HEK293 (cell line): ENCODE measurements at regions not wholly inside any gene's neighbourhood (a gene's known extent, or its start where the extent isn't known, plus 50 kb on each side); places are given as distances from the start of the nearest gene placed in this dataset.

ENCODE experiments used
- HOXC10 ChIP-seq: sonication (generic); formaldehyde crosslinking; IDR thresholded peaks from 2 replicates; pipeline ENCODE4 v1.8.1; 2023; ENCODE audit warnings: mild to moderate bottlenecking, missing genetic modification reagents
- ZBTB7A ChIP-seq: fragments of 450-650 bp; formaldehyde crosslinking; IDR thresholded peaks from 2 replicates; pipeline ENCODE4 v1.5.1; 2016; ENCODE audit warnings: low read depth, missing biosample characterization, missing genetic modification characterization
- ZNF473 ChIP-seq: fragments of 450-650 bp; formaldehyde crosslinking; IDR thresholded peaks from 2 replicates; pipeline ENCODE4 v1.5.1; 2017; ENCODE audit warnings: missing biosample characterization, missing genetic modification characterization
- ZNF561 ChIP-seq: fragments of 450-650 bp; IDR thresholded peaks from 2 replicates; pipeline ENCODE4 v1.5.1; 2018; ENCODE audit warnings: missing biosample characterization, missing genetic modification characterization, borderline replicate concordance
- ZNF76 ChIP-seq: fragments of 450-650 bp; formaldehyde crosslinking; IDR thresholded peaks from 2 replicates; pipeline ENCODE4; 2016; ENCODE audit warnings: low read depth, missing biosample characterization, missing genetic modification characterization, borderline replicate concordance
- TF ChIP-seq, protein P1 (sequence below): fragments of 450-650 bp; formaldehyde crosslinking; IDR thresholded peaks from 2 replicates; pipeline ENCODE4 v1.5.1; 2016; ENCODE audit warnings: missing biosample characterization, missing genetic modification characterization, borderline replicate concordance
- TF ChIP-seq, protein P2 (sequence below): fragments of 450-650 bp; formaldehyde crosslinking; IDR thresholded peaks from 2 replicates; pipeline ENCODE4 v1.5.1; 2016; ENCODE audit warnings: missing biosample characterization, missing genetic modification characterization
- TF ChIP-seq, protein P3 (sequence below): fragments of 450-650 bp; formaldehyde crosslinking; IDR thresholded peaks from 2 replicates; pipeline ENCODE4 v1.5.1; 2016; ENCODE audit warnings: missing biosample characterization, missing genetic modification characterization
- TF ChIP-seq, protein P4 (sequence below): fragments of 450-650 bp; formaldehyde crosslinking; IDR thresholded peaks from 2 replicates; pipeline ENCODE4 v1.5.1; 2016; ENCODE audit warnings: missing biosample characterization, missing genetic modification characterization
- TF ChIP-seq, protein P5 (sequence below): fragments of 450-650 bp; formaldehyde crosslinking; IDR thresholded peaks from 2 replicates; pipeline ENCODE4; 2016; ENCODE audit warnings: missing biosample characterization, missing genetic modification characterization

DNA sequence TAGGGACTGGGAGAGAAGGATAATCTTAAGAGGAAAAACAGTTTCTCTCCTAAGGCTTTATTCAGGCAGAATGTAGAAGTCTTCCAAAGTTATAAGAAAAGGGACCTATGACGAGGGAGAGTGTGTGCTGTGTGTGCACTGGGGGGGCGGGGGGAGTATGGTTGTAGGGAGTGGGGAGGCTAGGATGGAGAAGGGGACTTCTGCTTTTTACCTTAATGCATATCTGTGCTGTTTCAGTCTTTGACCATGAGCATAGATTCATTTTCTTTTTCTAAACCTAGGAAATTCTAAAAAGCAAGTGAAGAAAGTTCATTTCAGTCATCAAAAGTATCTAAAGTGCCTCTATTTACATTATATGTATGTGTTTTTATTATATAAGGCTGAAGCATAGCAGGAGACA lies 52.6 kb upstream of the RASA2 start:
- TF ChIP-seq, protein P1, sequence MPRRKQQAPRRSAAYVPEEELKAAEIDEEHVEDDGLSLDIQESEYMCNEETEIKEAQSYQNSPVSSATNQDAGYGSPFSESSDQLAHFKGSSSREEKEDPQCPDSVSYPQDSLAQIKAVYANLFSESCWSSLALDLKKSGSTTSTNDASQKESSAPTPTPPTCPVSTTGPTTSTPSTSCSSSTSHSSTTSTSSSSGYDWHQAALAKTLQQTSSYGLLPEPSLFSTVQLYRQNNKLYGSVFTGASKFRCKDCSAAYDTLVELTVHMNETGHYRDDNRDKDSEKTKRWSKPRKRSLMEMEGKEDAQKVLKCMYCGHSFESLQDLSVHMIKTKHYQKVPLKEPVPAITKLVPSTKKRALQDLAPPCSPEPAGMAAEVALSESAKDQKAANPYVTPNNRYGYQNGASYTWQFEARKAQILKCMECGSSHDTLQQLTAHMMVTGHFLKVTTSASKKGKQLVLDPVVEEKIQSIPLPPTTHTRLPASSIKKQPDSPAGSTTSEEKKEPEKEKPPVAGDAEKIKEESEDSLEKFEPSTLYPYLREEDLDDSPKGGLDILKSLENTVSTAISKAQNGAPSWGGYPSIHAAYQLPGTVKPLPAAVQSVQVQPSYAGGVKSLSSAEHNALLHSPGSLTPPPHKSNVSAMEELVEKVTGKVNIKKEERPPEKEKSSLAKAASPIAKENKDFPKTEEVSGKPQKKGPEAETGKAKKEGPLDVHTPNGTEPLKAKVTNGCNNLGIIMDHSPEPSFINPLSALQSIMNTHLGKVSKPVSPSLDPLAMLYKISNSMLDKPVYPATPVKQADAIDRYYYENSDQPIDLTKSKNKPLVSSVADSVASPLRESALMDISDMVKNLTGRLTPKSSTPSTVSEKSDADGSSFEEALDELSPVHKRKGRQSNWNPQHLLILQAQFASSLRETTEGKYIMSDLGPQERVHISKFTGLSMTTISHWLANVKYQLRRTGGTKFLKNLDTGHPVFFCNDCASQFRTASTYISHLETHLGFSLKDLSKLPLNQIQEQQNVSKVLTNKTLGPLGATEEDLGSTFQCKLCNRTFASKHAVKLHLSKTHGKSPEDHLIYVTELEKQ (tag by site-specific recombination) = no peak
- TF ChIP-seq, protein P2, sequence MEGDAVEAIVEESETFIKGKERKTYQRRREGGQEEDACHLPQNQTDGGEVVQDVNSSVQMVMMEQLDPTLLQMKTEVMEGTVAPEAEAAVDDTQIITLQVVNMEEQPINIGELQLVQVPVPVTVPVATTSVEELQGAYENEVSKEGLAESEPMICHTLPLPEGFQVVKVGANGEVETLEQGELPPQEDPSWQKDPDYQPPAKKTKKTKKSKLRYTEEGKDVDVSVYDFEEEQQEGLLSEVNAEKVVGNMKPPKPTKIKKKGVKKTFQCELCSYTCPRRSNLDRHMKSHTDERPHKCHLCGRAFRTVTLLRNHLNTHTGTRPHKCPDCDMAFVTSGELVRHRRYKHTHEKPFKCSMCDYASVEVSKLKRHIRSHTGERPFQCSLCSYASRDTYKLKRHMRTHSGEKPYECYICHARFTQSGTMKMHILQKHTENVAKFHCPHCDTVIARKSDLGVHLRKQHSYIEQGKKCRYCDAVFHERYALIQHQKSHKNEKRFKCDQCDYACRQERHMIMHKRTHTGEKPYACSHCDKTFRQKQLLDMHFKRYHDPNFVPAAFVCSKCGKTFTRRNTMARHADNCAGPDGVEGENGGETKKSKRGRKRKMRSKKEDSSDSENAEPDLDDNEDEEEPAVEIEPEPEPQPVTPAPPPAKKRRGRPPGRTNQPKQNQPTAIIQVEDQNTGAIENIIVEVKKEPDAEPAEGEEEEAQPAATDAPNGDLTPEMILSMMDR (tag by site-specific recombination) = no peak
- TF ChIP-seq ZNF473 (tag by site-specific recombination) (no peak), HOXC10 (CRISPR knock-in tag) (no peak), ZBTB7A (tag by site-specific recombination) (no peak), ZNF76 (tag by site-specific recombination) (no peak), ZNF561 (tag by site-specific recombination) (no peak)
- TF ChIP-seq, protein P3, sequence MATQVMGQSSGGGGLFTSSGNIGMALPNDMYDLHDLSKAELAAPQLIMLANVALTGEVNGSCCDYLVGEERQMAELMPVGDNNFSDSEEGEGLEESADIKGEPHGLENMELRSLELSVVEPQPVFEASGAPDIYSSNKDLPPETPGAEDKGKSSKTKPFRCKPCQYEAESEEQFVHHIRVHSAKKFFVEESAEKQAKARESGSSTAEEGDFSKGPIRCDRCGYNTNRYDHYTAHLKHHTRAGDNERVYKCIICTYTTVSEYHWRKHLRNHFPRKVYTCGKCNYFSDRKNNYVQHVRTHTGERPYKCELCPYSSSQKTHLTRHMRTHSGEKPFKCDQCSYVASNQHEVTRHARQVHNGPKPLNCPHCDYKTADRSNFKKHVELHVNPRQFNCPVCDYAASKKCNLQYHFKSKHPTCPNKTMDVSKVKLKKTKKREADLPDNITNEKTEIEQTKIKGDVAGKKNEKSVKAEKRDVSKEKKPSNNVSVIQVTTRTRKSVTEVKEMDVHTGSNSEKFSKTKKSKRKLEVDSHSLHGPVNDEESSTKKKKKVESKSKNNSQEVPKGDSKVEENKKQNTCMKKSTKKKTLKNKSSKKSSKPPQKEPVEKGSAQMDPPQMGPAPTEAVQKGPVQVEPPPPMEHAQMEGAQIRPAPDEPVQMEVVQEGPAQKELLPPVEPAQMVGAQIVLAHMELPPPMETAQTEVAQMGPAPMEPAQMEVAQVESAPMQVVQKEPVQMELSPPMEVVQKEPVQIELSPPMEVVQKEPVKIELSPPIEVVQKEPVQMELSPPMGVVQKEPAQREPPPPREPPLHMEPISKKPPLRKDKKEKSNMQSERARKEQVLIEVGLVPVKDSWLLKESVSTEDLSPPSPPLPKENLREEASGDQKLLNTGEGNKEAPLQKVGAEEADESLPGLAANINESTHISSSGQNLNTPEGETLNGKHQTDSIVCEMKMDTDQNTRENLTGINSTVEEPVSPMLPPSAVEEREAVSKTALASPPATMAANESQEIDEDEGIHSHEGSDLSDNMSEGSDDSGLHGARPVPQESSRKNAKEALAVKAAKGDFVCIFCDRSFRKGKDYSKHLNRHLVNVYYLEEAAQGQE (tag by site-specific recombination) = no peak
- TF ChIP-seq, protein P4, sequence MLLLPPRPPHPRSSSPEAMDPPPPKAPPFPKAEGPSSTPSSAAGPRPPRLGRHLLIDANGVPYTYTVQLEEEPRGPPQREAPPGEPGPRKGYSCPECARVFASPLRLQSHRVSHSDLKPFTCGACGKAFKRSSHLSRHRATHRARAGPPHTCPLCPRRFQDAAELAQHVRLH = no peak
- TF ChIP-seq, protein P5, sequence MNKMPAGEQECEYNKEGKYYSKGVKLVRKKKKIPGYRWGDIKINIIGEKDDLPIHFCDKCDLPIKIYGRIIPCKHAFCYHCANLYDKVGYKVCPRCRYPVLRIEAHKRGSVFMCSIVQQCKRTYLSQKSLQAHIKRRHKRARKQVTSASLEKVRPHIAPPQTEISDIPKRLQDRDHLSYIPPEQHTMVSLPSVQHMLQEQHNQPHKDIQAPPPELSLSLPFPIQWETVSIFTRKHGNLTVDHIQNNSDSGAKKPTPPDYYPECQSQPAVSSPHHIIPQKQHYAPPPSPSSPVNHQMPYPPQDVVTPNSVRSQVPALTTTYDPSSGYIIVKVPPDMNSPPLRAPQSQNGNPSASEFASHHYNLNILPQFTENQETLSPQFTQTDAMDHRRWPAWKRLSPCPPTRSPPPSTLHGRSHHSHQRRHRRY (tag by site-specific recombination) = no peak
